Activated naive CD8-positive, alpha-beta T cell treated with anti-CD3 and anti-CD28 coated beads, Interleukin-2, amount 10 ng/mL, durations not matched to agents 7 days and 5 days (primary cell): ENCODE measurements at regions not wholly inside any gene's neighbourhood (a gene's known extent, or its start where the extent isn't known, plus 50 kb on each side); places are given as distances from the start of the nearest gene placed in this dataset.
"Not testable (repeated sequence)": the region's sequence is repeated elsewhere in the genome, so short reads cannot be mapped to it uniquely, and the experiment has no call there.

ENCODE experiments used
- ATAC-seq: fragments of 150-1000 bp; cut with Tn5 transposase; one replicate; pipeline ENCODE4 v1.10.0; 2021; ENCODE audit warnings: low read depth, moderate library complexity
- POLR2A ChIA-PET: fragments of 350-600 bp; sonication (Branson Sonifier 250); formaldehyde crosslinking; loops from one replicate; lab custom pipeline; 2021; ENCODE audit warnings: antibody characterized with exemption; lab: Charles Lee
- DNase-seq: peaks from one replicate; pipeline ENCODE4 v3.0.0; 2021
- H3K27ac Mint-ChIP-seq: one replicate; pipeline ENCODE4 v1.8.0; 2022; ENCODE audit warnings: mild to moderate bottlenecking, mixed read lengths
- H3K27me3 Mint-ChIP-seq: one replicate; pipeline ENCODE4 v1.8.0; 2022; ENCODE audit warnings: mild to moderate bottlenecking, moderate library complexity, mixed read lengths
- H3K36me3 Mint-ChIP-seq: one replicate; pipeline ENCODE4 v1.8.0; 2021; ENCODE audit warnings: mild to moderate bottlenecking, mixed read lengths
- H3K4me1 Mint-ChIP-seq: one replicate; pipeline ENCODE4 v1.8.0; 2021; ENCODE audit warnings: mixed read lengths
- H3K4me3 Mint-ChIP-seq: one replicate; pipeline ENCODE4 v1.8.0; 2022; ENCODE audit warnings: mild to moderate bottlenecking, moderate library complexity, mixed read lengths
- H3K9me3 Mint-ChIP-seq: one replicate; pipeline ENCODE4 v1.8.0; 2021; ENCODE audit warnings: mixed read lengths

GRCh38 chr17:21508211-21508610, 132.1 kb downstream of the KCNJ12 start:
- Mint-ChIP-seq H3K9me3 (no peaks in the 10 kb centered on the region), H3K27ac (no peak overlapping the region), H3K36me3 (no peaks in the 10 kb centered on the region), H3K4me1 (peaks cover 18% of the 10 kb centered on the region), H3K4me3 (no peak overlapping the region), H3K27me3 (peaks cover 37% of the 10 kb centered on the region)
- DNase-seq (no peak), ATAC-seq (no peak)
- POLR2A ChIA-PET = no interaction called here

DNA sequence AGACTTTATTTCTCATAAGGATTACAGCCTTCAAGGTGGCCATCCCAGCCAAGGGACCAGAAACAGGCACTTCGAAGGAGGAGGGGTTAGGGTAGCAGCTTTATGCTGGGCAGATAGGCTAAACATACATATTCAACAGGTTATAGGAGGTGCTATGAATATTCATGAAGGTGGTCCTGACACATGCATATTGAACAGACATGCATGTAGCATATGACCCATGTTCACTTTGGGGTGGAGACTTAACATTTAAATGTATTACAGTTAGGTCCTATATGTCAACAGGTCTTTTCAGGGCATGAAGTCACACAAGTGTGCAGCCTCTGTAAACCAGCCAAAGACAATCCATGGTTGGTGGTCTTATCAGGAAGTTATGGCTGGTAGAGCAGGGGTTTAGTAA, 133.2 kb downstream of the KCNJ12 start:
- H3K27ac Mint-ChIP-seq, H3K36me3 Mint-ChIP-seq, H3K9me3 Mint-ChIP-seq, ATAC-seq, DNase-seq, POLR2A ChIA-PET, H3K4me3 Mint-ChIP-seq: not testable (repeated sequence)
- Mint-ChIP-seq H3K27me3 (peaks cover 37% of the 10 kb centered on the region), H3K4me1 (peaks cover 18% of the 10 kb centered on the region)

- Mint-ChIP-seq H3K27ac (no peak overlapping the region), H3K4me1 (peaks cover 18% of the 10 kb centered on the region), H3K36me3 (no peaks in the 10 kb centered on the region), H3K9me3 (no peaks in the 10 kb centered on the region), H3K4me3 (peak overlapping the region; percentile 54), H3K27me3 (peaks cover 43% of the 10 kb centered on the region)
- POLR2A ChIA-PET = interaction anchor here (1.3 kb wide), 1 partner anchor 54 kb away, joined by 5 read pairs; no protein-coding TSS in a partner anchor
- ATAC-seq (no peak), DNase-seq (no peak)
Measured at GRCh38 chr17:21510686-21511362, 134.7 kb downstream of the KCNJ12 start.

- no peak overlapping the region for H3K27ac Mint-ChIP-seq
- peaks cover 18% of the 10 kb centered on the region for H3K4me1 Mint-ChIP-seq
- H3K9me3 Mint-ChIP-seq = no peaks in the 10 kb centered on the region
- ATAC-seq (peak; percentile 71), DNase-seq (peak; percentile 75)
- H3K4me3 Mint-ChIP-seq = peak overlapping the region; percentile 54
- no peaks in the 10 kb centered on the region for H3K36me3 Mint-ChIP-seq
- peaks cover 43% of the 10 kb centered on the region for H3K27me3 Mint-ChIP-seq
- POLR2A ChIA-PET = interaction anchor here (1.3 kb wide), 1 partner anchor 54 kb away, joined by 5 read pairs; no protein-coding TSS in a partner anchor
Measured at GRCh38 chr17:21511363-21512195, 135.4 kb downstream of the KCNJ12 start.

- peaks cover 18% of the 10 kb centered on the region for H3K4me1 Mint-ChIP-seq
- DNase-seq (peak; percentile 37), ATAC-seq (no peak)
- H3K9me3 Mint-ChIP-seq = no peaks in the 10 kb centered on the region
- H3K27me3 Mint-ChIP-seq = peaks cover 42% of the 10 kb centered on the region
- H3K27ac Mint-ChIP-seq = no peak overlapping the region
- POLR2A ChIA-PET = interaction anchor here (1.3 kb wide), 1 partner anchor 55 kb away, joined by 5 read pairs; no protein-coding TSS in a partner anchor
- H3K4me3 Mint-ChIP-seq = no peak overlapping the region
- no peaks in the 10 kb centered on the region for H3K36me3 Mint-ChIP-seq
Measured at GRCh38 chr17:21512307-21513011, 136.3 kb downstream of the KCNJ12 start.

DNA sequence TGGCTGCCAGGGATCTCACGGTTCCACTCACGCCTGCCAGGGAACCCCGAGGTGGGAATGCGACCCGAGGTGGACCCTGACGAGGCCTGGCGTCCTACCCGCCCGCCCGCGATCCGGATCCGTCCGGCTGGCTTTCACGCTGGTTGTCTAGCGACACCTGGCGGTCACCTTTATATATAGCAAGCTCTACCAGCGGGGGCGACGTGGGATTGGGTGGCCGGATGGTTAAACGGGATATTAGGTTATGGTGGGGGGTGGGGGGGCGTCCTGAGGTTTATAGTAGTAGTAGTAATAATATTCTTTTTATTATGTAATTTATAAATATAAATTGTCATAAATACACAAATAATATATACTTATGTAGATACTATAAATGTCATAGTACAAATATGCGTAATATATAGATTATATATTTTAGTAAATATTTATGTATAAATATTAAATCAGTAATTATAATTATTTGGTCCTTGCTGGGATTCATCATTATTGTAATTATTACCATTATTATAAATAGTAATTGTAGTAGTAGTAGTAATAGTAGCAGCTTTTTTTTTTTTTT, 136.9 kb downstream of the KCNJ12 start:
- no peaks in the 10 kb centered on the region for H3K9me3 Mint-ChIP-seq
- no peak overlapping the region for H3K4me3 Mint-ChIP-seq
- peaks cover 46% of the 10 kb centered on the region for H3K27me3 Mint-ChIP-seq
- no peak overlapping the region for H3K27ac Mint-ChIP-seq
- peaks cover 14% of the 10 kb centered on the region for H3K4me1 Mint-ChIP-seq
- POLR2A ChIA-PET = interaction anchor here (0.7 kb wide), 1 partner anchor 55 kb away, joined by 3 read pairs; no protein-coding TSS in a partner anchor
- DNase-seq = peak; percentile 72
- no peaks in the 10 kb centered on the region for H3K36me3 Mint-ChIP-seq
- ATAC-seq = peak; percentile 62

DNA sequence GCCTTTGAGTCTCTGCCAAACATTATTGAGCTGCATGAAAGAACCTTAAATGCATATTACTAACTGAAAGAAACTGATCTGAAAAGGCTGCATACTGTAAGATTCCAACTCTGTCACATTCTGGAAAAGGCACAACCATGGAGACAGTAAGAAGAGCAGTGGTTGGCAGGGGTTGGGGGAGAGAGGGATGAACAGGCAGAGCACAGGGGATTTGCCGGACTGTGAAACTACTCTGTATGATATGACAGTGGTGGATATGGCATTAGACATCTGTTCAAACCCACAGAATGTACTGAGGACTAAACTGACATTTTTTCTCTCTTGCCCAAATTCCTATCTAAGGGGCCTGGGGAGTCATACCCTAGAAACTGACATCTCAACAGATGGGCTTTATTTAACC, 138.4 kb downstream of the KCNJ12 start:
- H3K36me3 Mint-ChIP-seq, H3K4me3 Mint-ChIP-seq, POLR2A ChIA-PET, DNase-seq, H3K4me1 Mint-ChIP-seq, H3K27ac Mint-ChIP-seq, H3K9me3 Mint-ChIP-seq, ATAC-seq: not testable (repeated sequence)
- peaks cover 41% of the 10 kb centered on the region for H3K27me3 Mint-ChIP-seq

DNA sequence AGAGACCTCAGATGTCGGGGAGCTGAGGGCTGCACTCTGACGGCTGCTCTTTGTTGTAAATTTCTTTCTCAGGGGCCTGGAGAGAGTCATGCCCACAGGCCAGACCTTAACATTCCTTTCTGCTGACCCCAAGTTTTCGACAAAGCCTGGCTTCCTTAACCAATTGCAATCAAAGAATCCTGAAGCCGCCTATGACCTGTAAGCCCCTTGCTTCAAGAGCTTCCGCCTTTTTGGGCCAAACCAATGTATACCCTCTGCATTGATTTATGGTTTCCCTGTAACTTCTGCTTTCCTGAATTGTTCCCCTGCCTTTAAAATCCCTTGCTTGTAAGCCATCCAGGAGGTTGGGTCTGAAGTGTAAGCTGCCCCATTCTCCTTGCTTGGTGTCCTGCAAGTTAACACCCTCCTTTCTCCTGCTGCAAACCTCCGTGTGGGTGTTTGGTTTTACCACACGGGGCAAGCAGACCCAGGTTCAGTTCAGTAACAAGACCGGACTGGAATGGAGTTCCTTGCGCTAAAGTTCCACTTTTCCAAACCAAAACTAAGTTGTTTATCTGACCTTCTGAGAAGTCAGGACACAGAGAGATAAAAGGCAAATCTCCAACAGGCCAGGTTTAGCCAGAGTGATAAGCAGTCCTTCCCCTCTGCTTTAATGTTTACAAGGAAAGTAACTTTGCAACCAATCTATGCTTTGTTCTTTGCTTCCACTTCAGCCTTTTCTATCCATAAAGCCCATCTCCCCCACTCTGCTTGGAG, 141.6 kb downstream of the KCNJ12 start:
- no peaks in the 10 kb centered on the region for H3K4me1 Mint-ChIP-seq
- DNase-seq (no peak), ATAC-seq (no peak)
- no peak overlapping the region for H3K27ac Mint-ChIP-seq
- POLR2A ChIA-PET = no interaction called here
- no peak overlapping the region for H3K4me3 Mint-ChIP-seq
- H3K27me3 Mint-ChIP-seq = peaks cover 21% of the 10 kb centered on the region
- H3K9me3 Mint-ChIP-seq = no peaks in the 10 kb centered on the region
- no peaks in the 10 kb centered on the region for H3K36me3 Mint-ChIP-seq

GRCh38 chr17:21522755-21523336, 146.7 kb downstream of the KCNJ12 start:
- POLR2A ChIA-PET = no interaction called here
- no peaks in the 10 kb centered on the region for H3K36me3 Mint-ChIP-seq
- no peak overlapping the region for H3K4me3 Mint-ChIP-seq
- ATAC-seq (no peak), DNase-seq (no peak)
- H3K27me3 Mint-ChIP-seq = peaks cover 13% of the 10 kb centered on the region
- H3K4me1 Mint-ChIP-seq = no peaks in the 10 kb centered on the region
- H3K27ac Mint-ChIP-seq = no peak overlapping the region
- H3K9me3 Mint-ChIP-seq = no peaks in the 10 kb centered on the region

- Mint-ChIP-seq H3K27ac (no peak overlapping the region), H3K27me3 (peaks cover 7% of the 10 kb centered on the region)
- POLR2A ChIA-PET = no interaction called here
Measured at GRCh38 chr17:21523497-21524210, 147.5 kb downstream of the KCNJ12 start.

GRCh38 chr17:21524211-21524591, 148.0 kb downstream of the KCNJ12 start:
- Mint-ChIP-seq H3K4me3 (no peak overlapping the region), H3K27me3 (peaks cover 5% of the 10 kb centered on the region), H3K9me3 (no peaks in the 10 kb centered on the region), H3K27ac (no peak overlapping the region), H3K4me1 (no peaks in the 10 kb centered on the region), H3K36me3 (no peaks in the 10 kb centered on the region)
- POLR2A ChIA-PET = no interaction called here
- no peak for ATAC-seq
- DNase-seq = no peak

More at GRCh38 chr17:21523497-21524210, 147.5 kb downstream of the KCNJ12 start:
- Mint-ChIP-seq H3K9me3 (no peaks in the 10 kb centered on the region), H3K4me3 (no peak overlapping the region), H3K36me3 (no peaks in the 10 kb centered on the region), H3K4me1 (no peaks in the 10 kb centered on the region)
- no peak for ATAC-seq
- DNase-seq = no peak
